GM13977 (cell line): ENCODE measurements at regions not wholly inside any gene's neighbourhood (a gene's known extent, or its start where the extent isn't known, plus 50 kb on each side); places are given as distances from the start of the nearest gene placed in this dataset.

Experiments used
- DNase-seq: peaks from one replicate; pipeline ENCODE4 v3.0.0; 2012; ENCODE audit warnings: low spot score
- CTCF ChIP-seq: IDR thresholded peaks from 2 replicates; pipeline ENCODE4 v1.5.1; 2012; ENCODE audit warnings: mild to moderate bottlenecking, control low read depth; ENCODE audit not compliant: insufficient read depth; ENCODE audit errors: extremely low read depth, missing control alignments
- in situ Hi-C: fragments of 300-500 bp; cut with MboI; formaldehyde crosslinking; loops from one replicate; pipeline ENCODE4 v1.12.0; 2022; ENCODE audit warnings: low sequenced_read_pairs, low pct_unique_long_range_greater_than_20kb, mixed read lengths, inconsistent platforms; ENCODE audit not compliant: unreplicated experiment

DNA sequence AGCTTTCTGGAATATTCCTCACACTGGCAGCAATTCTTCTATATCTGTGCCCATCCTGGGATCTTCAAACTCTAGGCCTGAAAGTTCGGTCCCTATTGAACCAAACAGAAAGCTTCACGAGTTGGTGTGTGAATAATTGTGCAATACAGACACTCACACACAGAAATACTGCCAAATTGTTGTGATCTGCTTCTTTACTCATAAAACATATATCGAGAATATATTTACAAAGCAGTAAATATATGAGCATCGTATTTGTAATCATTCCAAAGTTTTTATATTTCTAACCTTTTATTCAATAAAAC is 56.6 kb upstream of the BEX4 start:
- no peak for DNase-seq
- TF ChIP-seq CTCF: no peak
- in situ Hi-C loops: no loop called here

DNA sequence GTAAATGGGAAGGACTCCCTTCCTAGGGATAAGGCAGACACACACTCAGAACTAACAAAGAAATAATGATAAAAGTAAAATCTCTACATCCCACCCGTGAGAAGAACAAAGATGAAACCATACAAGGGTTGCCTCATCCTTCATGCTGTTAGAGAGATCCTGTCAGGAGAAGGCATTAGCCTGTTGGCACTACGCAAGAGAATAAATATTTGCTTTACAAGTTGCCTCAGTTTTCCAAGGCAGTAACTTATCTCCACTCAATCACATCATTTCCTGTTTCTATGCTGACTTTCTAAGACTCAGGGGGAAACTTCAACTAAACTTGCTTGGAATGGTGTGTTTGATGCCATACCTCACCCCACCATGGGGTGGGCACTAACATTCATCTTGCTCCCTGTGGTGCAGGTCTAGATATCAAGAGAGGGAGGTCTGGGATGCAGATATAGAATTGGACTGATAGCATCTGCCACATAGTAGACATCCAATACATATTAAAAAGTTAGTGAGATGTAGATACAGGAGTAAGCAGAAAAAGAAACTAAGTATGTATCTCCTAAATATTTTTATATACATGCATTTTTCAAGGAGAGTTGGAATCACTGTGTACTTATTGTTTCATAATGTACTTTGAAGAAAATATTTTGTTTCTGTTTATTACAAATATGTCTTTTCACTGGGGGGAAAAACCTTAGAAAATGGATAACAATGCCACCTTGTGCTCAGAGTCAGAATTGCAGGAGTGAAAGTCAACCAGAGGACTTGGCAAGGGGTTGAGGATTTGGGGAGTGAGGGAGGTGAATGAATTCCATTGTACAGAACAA is 57.2 kb upstream of the BEX4 start:
- in situ Hi-C loops: no loop called here
- peak; percentile 69 for TF ChIP-seq CTCF
- DNase-seq: peak; percentile 41

GRCh38 chrX:103155201-103155600 is 59.7 kb upstream of the BEX4 start:
- no peak for DNase-seq
- in situ Hi-C loops: no loop called here

DNA sequence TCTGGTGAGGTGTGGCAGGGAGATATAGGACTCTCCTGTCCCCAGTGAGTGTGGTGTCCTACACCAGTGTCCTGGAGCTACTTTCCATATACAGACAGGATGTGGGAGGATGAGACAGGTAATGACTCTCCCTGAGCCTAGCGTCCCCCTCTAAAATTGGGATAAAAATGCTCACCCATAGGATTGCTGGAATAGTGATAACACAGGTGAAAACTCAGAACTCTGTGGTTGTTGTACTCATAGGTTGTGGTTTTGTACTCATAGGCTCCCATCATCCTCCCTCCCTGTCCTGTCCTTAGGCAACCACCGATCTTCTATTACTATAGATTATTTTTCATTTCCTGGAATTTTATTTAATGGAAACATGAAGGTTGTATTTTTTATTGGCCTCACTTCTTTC is 60.7 kb upstream of the NXF3 start:
- TF ChIP-seq CTCF: no peak
- in situ Hi-C loops: no loop called here
- DNase-seq: no peak

More at GRCh38 chrX:103155201-103155600, 59.7 kb upstream of the BEX4 start:
- no peak for TF ChIP-seq CTCF

DNA sequence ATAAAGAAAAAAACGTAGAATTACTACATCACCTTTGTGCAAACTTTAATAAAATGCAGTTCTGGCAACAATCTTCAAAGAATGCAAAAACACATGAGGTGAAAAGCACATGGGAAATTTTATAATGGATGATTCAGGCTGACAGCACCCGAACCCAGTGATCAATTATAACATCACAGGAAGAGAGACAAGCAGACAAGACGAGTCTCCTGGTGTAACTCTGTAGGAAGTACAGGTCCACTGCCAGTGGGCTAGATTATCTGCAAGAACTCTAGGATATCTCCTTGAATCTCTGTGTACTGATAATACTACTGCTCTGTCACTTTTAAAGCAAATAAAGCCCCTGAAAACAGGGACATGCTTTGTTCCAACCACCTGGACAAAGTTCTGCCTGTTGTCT is 58.9 kb upstream of the NXF3 start:
- DNase-seq: no peak
- in situ Hi-C loops: no loop called here
- TF ChIP-seq CTCF: no peak

DNA sequence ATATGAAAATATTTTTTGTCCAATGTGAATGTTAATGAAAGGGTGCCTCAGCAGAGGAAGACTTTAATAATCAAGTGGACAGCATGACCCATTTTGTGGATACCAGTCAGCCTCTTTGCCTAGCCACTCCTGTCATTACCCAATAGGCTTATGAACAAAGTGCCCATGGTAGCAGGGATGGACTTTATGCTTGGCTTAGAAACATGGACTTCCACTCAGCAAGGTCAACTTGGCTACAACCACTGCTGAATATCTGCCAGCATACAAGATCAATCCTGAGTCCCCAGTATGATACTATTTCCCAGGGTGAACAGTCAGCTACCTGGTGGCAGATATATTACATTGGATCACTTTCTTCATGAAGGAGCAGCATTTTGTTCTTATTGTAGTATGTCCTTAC is 56.7 kb upstream of the NXF3 start:
- no peak for DNase-seq
- in situ Hi-C loops: no loop called here
- TF ChIP-seq CTCF: no peak
